Skin of body (tissue), 1 donor: ENCODE measurements at regions not wholly inside any gene's neighbourhood (a gene's known extent, or its start where the extent isn't known, plus 50 kb on each side); places are given as distances from the start of the nearest gene placed in this dataset.
"Not testable (repeated sequence)": the region's sequence is repeated elsewhere in the genome, so short reads cannot be mapped to it uniquely, and the experiment has no call there.

Source experiments
- DNase-seq: peaks from one replicate; lab custom pipeline; 2025; lab: John Stamatoyannopoulos, UW

DNA sequence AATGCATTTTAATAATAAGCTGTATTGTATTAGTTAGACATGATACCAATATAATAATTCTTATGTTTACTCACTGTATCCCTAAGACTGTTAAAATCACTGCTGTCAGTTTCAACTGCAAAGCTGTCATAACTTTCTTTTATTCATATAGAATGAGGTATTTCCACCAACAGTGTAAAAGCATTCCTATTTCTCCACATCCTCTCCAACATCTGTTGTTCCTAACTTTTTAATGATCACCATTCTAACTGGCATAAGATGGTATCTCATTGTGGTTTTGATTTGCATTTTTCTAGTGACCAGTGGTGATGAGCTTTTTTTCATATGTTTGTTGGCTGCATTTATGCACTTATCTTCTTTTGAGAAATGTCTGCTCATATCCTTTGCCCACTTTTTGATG is 177.6 kb upstream of the MME start:
- not testable (repeated sequence) for DNase-seq

DNA sequence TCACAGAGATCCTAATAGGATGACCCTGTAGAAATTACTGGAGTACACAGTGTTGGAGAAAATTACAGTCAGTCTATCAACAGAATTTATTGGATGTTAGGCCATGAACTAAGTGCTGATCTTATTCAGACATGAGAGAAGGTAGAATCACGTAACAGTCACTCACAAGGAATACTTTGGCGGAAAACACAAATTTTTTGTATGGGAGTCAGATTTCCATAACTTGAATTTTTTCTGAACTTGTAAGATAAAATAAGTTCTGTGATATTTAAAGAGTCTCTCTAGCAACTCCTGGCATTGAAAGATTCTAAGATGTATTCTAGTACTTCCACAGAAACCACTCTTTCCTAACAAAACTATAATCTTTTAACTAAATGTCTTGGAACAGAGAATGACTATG is 178.8 kb upstream of the MME start:
- DNase-seq, result no peak

DNA sequence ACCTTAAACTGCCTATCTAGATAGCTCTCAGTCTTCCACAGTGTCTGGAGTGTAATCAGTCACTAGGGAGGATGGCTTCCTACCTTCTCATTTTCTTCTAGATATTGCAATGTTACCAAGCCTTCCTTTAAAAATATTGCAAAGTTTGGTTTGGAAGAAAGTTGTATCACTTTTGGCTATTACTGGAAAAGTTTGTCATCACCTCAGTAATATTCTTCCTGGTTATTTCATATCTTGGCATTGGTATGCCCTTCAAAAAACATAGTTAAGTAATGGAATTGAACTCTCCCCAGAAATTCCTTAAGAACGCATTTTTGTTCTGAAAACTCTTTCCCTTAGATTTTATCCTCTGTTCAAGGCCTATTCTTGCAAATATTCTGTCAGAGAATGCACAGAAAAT is 179.3 kb upstream of the MME start:
- peak; percentile 25 for DNase-seq

DNA sequence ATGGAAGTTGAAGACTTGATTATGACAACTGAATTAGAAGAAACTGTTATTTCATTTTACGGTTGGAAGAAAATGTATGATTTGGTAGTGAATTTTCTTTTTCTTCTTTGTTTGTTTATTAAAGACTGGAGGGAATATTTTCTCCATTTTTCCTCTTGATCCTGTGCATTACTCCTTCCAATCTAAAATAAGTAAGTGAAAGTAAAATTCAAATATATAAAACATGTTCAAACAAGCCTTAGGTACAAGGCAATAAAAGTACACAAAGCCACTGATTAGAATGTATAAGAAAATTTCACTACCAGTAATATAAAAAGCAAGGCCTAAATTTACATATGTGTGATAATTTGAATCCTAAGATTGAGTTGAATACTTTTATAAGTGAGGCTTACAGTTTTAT is 181.2 kb upstream of the MME start:
- no peak for DNase-seq

DNA sequence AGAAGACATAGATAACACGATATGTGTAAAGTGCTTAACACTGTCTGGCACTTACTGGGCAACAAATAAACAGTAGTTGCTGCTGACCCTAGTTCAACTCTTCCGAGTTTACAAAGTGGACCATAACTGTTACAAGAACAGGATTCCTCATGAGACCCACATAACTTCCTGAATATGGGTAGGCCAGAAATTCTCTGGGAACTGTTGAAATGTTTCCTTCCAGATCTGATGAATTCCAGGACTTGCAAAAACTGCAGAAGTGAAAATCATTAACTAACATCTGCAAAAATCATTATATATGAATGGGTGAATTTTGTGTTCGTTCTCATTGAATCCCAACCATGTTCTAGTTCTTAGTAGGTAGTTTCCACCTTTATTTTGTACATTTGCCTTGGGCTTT is 181.7 kb upstream of the MME start:
- DNase-seq, result peak; percentile 60

DNA sequence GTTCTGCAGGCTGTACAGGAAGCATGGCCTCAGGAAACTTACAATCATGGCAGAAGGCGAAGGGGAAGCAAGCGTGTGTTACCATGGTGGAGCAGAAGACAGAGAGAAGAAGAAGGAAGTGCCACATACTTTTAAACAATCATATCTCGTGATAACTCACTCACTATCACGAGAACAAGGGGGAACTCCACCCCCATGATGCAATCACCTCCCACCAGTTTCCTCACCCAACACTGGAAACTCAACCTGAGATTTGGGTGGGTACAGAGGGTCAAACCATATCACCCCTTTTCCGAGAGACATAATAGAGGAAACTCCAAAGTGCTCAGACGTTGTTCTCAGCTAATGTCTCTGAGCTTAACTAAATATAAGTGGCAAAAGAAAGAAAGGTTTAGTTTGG is 186.3 kb upstream of the MME start:
- DNase-seq, result no peak

DNA sequence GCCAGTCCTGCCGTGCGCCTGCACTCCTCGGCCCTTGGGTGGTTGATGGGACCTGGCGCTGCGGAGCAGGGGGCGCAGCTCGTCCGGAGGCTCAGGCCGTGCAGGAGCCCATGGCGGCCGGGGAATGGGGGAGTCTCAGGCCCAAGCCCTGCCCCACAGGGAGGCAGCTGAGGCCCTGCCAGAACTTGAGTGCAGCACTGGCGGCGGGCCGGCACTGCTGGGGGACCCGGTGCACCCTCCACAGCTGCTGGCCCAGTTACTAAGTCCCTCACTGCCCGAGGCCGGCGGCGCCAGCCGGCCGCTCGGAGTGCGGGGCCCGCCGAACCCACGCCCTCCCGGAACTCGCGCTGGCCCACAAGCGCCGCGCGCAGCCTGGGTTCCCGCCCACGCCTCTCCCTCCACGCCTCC is 190.9 kb upstream of the MME start:
- DNase-seq, result no peak

DNA sequence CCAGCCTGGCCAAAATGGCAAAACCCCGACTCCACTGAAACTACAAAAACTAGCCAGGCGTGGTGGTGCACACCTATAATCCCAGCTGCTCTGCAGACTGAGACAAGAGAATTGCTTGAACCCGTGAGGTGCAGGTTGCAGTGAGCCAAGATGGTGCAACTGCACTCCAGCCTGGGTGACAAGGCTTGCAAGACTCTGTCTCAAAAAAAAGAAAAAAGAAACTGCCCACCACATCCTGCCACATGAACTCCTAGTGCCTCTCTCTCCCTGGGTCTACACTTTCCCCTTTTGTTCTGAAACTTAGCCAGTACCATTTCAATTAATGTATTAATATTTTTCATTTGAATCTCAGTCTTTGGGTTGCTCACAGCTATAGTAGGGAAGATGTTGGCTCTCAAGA is 192.2 kb upstream of the MME start:
- DNase-seq, result no peak

DNA sequence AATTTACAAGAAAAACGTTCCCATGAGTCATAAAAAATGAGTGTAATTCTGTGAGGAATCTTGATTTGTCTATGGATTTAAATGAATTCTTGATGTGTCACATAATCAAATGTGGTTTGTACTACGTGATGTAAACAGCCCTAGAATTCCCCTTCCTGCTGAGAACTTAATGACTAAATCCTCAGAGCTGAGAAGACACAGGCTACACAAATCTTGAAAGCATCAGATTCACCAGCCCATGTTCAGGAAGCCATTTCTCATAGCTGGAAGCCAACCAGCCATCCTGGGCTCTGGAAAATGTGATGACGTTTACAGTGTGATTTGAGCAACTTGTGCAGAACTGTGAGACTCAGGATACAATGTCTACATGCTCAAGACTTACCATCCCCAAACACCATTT is 193.7 kb upstream of the MME start:
- peak; percentile 82 for DNase-seq

DNA sequence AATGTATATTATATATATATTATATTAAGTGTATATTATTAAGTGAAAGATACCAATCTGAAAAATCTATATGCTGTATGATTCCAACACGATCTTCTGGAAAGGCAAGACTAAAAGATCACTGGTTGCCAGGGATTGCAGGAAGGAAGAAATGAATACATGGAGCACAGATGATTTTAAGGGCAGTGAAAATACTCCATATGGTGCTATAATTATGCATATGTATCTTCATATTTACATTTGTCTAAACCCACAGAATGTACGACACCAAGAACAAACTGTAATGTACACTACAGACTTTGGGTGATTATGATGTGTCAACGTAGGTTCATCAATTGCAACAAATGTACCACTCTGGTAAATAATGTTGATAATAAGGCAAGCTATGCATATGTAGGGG is 194.7 kb upstream of the MME start:
- DNase-seq, result no peak

DNA sequence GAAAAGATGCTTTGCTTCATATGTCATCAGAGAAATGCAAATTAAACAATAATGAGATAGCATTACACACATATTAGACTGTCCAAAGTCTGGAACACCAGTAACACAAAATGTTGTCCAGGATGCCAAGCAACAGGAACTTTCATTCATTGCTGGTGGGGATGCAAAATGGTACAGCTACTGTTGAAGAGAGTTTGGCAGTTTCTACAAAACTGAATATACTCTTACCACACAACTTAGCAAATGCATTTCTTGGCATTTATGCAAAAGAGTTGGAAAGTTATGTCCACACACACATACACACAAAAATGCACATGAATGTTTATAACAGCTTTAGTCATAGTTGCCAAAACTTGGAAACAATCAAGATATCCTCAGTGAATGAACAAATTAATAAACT is 195.2 kb upstream of the MME start:
- DNase-seq, result no peak

DNA sequence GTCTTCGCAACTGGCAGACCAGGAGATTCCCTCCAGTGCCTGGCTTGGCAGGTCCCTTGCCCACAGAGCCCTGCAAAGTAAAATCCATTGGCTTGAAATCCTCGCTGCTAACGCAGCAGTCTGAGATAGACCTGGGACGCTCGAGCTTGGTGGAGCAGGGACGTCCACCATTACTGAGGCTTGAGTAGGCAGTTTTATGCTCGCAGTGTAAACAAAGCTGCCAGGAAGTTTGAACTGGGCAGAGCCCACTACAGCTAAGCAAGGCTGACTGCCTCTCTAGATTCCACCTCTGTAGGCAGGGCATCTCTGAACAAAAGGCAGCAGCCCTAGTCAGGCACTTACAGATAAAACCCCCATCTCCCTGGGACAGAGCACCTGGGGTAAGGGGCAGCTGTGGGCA is 205.0 kb upstream of the MME start:
- no peak for DNase-seq

DNA sequence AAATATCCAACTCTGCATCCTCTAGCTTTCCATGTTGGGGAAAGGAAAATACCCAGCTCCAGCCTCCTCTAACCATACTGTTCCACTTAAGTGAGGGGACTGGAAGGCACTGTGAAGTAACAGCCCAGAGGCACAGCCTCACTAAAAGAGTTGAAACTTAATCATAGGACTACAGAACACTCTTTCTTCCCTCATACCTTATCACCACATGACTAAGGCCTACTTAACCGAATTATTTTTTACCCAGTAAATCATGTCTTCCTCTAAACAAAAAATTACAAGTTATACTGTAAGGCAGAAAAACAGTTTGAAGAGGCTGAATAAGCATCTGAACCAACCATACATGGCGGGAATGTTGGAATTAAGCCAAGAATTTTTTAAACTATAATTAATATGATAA is 207.4 kb upstream of the MME start:
- DNase-seq, result no peak

DNA sequence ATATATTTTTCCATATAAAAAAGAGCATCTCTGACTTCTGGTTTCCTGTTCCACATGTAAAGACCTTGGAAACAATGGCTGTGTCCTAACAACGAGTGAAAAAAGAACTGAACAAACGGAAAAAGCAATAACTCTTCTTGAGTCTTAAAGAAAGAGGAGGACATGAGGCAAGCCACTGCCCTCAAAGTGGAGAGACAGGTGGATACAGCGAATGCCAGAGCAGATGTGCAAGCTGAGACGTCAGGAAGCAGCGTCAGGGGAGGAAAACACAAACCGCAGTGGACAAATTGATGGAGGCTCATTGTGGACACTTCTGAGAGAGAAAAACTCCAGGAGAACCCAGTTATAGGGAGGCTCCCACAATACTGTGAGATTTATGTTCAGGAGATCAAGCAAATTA is 208.0 kb upstream of the MME start:
- no peak for DNase-seq

DNA sequence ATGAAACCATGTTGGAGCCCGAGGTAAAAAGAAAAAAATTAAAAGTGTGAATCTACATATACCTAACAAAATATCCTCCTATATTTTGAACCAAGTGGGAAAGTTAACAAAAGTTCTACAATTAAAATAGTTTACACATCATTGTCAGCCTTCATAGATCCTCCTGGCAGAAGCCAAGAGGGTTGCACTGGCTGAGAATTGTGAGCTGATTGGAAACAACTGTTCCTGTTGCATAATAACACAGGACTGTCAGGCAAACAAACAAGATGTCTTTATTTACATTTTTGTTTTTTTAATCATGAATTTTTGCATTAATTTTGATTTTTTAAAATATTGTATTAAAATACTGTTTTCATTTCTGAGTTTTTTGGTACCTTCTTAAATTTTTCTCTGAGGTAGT is 215.2 kb upstream of the MME start:
- peak; percentile 30 for DNase-seq

DNA sequence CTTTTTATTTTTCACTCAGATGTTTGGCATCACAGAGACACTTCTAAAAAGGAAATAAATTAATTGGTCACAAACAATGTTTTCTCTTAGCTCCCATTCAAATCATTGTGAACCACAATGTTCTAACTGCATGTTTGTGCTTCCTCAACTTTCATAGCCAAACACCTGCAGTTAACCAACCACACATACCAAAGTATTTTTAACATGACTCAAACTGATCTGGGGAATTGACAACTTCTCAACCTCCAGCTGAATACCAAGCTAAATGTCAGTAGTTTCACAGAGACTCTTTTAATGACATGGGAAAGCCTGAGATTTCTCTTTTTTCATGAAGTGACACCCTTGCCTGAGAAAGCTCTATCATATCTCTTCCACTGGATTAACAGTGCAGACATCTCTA is 217.9 kb upstream of the MME start:
- no peak for DNase-seq

DNA sequence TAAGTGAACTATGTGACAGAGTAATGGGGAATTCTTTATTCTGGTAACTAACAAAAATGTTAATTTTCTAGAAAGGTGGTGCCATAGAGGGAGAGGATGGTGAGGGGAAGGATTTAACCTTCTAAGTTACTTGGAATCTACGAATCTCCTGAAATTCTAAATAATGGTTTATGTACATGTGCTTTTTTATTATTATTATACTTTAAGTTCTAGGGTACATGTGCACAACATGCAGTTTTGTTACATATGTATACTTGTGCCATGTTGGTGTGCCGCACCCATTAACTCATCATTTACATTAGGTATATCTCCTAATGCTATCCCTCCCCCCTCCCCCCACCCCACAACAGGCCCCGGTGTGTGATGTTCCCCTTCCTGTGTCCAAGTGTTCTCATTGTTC is 227.1 kb upstream of the MME start:
- DNase-seq, result not testable (repeated sequence)

DNA sequence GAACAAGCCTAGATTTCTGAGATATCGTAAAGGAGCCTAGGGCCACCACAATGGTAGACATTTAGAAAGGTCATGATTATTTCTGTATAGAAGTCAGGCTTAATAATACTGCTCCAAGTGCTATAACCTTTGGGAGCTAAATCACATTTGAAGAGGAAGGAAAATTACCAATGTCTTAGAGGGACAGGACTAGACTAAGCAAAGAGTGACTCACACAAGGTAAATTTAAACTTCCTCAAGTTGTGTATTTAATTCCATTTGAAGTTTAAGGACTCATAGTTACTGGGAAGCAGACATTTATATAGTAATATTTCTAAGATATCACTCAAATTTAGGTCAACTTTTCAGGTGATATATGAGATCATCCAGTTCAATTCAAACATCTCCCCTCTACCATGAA is 227.6 kb upstream of the MME start:
- DNase-seq, result no peak

DNA sequence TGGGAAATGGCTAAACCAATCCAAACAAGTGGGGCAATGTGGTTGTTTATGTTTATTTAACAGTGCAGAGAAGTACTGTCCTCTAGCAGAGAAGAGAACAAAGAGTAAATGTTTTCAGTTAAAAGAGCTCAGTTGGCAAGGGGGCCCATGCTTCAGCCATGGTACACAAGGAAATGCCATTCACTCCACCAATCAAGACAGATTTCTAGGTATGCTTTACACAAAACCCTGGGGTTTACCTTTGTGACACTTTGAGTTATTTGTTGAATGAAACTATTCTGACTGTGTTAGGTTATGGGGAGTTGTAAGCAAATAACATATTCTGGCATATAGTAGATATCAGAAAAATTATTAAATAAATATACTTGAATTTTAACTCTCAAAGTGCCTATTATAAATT is 228.5 kb upstream of the MME start:
- DNase-seq, result no peak

DNA sequence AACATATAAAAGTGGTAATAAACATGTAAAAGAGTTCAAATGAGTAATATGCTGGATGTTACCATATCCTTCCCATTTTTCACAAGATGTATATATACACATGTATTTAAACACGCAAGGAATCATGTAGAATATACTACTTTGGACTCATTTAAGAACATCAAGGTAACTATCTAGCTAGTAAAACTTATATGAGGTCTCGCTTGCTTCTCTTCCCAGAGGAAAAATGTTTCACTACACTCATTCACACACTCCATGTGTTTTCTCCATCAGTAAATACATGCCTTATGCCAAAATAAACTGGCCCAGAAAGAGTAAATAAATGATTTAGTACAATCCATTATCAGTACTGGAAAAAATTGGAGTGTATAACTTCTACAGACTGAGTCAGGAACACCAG is 229.2 kb upstream of the MME start:
- DNase-seq, result no peak

DNA sequence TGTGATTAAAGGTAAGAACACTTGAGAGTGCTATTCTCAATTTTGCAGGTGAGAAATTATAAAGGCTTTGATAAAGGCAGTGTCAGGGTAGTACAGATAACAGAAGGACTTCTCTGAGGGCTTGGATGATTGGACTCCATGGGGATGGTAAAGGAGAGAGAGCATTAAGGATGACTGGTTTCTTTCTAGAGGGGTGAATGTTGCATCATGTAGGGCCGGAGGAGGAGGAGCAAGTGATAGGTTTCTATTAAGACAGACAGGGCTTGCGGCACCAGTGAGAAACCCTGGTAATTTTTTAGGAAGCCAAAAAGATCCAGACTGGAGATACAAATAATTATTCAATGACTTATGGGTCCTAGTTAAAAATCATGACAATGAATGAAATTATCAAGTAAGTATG is 230.7 kb upstream of the MME start:
- DNase-seq, result no peak

DNA sequence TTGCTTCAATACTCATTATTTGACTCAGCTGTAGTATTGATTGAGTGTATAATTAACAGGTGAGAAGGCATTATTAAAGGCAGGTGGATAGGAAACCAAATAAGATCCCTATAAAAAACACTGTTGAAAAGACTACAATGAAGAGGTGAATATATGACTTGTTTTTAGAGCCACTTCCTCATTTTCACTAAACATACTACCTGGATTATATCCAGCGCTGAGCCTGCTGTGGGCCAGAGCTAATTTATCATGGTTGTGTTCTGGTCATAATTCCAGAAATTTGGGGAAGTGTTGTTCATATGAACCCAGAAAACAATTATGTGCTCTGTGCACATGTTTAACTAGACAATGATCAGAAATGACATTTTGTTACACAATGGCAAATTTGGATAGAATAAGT is 235.3 kb upstream of the MME start:
- DNase-seq, result no peak

DNA sequence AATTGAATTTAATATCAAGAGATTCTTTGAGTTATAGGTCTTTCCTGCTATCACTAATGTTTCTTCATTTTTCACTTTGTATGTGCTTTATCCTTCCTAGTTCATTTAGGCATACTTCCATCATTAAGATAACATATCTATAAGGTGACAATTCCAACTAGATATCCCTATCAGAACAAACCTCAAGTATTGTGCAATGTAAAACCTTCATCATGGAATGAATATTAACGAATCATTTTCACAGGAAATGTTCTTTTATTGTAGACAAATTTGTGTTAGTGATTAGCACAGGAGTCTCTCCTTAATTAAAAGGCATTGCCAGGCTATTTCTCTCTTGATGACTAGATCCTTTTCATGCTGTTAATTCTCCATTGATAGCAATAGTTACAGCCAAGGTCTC is 236.5 kb upstream of the MME start:
- no peak for DNase-seq

DNA sequence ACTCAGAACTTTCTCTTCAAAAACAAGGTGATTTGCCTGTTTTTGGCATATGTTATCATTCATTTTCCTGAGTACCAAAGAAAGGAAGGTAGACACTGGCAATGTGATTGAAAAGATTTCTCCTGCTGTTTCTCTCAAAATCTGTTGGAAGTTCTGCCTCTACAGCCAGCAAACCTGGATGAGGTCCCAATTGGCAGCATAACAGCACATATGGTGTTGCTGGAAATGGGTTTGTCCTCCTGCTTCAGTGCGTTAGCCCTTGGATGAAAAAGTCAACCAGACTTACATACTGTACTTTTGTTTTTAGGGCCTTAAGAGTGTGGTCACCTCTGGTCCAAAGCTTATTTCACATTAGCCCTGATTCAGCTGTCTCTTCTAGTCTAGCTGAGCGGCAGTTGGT is 237.6 kb upstream of the MME start:
- no peak for DNase-seq

DNA sequence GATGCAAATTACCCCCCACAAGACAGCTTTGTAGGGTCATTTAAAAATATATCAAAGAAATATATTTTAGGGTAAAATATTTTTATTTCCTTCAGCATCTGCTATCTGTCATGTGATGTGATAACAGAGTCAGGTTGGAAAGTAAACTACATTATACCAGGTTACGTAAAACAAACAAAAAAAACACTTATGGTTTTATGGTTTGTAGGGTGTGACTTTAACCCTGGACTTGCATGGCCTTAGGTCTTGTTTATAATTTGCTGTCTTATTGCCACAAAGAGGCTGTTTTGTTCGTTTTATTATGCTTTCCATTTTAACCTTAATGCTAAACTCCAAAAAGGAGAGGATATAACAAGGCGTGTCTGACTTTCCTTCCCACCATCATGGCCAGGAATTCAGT is 244.5 kb upstream of the MME start:
- DNase-seq, result no peak
